NB4 (cell line): ENCODE measurements at regions not wholly inside any gene's neighbourhood (a gene's known extent, or its start where the extent isn't known, plus 50 kb on each side); places are given as distances from the start of the nearest gene placed in this dataset.

ENCODE experiments used
- DNase-seq: peaks from one replicate; pipeline ENCODE4 v3.0.0; 2010; ENCODE audit warnings: low read depth
- H3K4me3 ChIP-seq: one replicate; pipeline ENCODE4 v1.5.1; 2011; ENCODE audit warnings: mild to moderate bottlenecking, low read depth, low read length, moderate library complexity
- MYC ChIP-seq: IDR thresholded peaks from 2 replicates; pipeline ENCODE4 v1.6.1; 2011; ENCODE audit warnings: low read depth, low read length
- POLR2A ChIP-seq: IDR thresholded peaks from 2 replicates; pipeline ENCODE4 v1.6.1; 2011; ENCODE audit warnings: mild to moderate bottlenecking; ENCODE audit not compliant: insufficient read length; ENCODE audit errors: extremely low read depth
- TF ChIP-seq, protein P1 (sequence below): IDR thresholded peaks from one replicate; pipeline ENCODE4 v1.5.1; 2012; ENCODE audit warnings: low read depth, low read length
- TF ChIP-seq, protein P2 (sequence below): IDR thresholded peaks from 2 replicates; pipeline ENCODE4 v1.6.1; 2011; ENCODE audit warnings: low read depth, low read length

DNA sequence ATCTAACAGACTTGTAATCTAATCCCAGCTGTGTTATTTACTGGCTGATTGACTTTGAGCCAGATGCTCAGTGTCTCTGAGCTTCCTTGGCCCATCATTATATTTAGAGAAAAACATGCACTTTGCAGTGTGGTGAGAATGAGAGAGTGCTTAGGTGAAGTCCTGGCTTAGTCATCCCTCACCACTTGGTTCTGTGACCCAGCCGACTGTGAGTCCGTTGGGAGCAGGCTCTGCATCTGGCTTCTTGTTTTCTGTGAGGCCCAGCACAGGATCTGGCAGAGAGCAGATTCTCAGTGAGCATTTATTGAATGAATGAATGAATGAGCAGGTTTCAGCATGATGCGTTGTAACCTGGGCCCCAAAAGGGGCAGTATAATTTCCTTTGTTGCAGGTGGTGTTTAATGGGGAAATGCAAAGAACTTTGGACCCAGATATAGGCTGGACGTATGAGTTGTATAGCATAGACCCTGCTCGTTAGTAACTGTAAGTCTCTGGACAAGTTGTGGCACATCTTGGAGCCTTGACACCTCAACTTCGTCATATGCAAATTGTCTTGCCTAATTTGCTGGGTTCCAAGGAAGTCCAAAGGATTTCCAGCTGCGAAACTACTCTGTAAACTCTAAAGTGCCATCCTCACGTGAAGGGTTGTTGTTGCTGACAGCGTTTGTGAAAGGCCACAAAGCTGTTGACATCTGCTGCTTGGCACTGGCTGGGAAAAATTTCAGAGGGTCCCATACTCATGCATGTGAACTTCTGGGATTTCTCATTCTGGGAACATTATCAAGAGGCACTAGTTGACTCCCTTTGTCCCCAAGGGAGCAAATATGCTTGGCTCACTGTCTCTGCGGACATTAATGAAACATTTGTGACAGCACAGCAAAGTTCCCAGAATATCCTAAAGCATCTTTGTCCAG, 138.8 kb upstream of the USP24 start:
- no peak for TF ChIP-seq MYC
- no peak for DNase-seq
- no peak overlapping the region for H3K4me3 ChIP-seq

DNA sequence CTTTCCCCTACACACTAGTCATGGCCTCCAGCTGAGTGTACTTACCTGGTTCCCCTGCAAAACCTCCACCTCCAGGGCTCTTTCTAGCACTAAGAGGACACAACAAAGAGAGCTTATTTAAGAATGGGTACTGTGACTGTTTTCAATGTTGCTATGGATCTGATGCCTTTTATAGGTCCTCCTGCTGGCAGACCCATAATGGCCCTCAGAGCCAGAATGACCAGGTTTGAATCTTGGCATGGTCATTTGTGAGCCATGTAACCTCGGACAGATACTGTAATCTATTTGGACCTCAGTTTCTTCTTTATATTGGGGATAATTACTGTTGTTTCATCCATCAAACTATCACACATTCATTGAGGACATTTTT, 137.6 kb upstream of the USP24 start:
- H3K4me3 ChIP-seq: no peak overlapping the region
- no peak for DNase-seq
- TF ChIP-seq, protein P1, sequence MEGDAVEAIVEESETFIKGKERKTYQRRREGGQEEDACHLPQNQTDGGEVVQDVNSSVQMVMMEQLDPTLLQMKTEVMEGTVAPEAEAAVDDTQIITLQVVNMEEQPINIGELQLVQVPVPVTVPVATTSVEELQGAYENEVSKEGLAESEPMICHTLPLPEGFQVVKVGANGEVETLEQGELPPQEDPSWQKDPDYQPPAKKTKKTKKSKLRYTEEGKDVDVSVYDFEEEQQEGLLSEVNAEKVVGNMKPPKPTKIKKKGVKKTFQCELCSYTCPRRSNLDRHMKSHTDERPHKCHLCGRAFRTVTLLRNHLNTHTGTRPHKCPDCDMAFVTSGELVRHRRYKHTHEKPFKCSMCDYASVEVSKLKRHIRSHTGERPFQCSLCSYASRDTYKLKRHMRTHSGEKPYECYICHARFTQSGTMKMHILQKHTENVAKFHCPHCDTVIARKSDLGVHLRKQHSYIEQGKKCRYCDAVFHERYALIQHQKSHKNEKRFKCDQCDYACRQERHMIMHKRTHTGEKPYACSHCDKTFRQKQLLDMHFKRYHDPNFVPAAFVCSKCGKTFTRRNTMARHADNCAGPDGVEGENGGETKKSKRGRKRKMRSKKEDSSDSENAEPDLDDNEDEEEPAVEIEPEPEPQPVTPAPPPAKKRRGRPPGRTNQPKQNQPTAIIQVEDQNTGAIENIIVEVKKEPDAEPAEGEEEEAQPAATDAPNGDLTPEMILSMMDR: no peak
- no peak for TF ChIP-seq MYC
- TF ChIP-seq, protein P2, sequence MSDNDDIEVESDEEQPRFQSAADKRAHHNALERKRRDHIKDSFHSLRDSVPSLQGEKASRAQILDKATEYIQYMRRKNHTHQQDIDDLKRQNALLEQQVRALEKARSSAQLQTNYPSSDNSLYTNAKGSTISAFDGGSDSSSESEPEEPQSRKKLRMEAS: no peak
- no peak for TF ChIP-seq POLR2A

DNA sequence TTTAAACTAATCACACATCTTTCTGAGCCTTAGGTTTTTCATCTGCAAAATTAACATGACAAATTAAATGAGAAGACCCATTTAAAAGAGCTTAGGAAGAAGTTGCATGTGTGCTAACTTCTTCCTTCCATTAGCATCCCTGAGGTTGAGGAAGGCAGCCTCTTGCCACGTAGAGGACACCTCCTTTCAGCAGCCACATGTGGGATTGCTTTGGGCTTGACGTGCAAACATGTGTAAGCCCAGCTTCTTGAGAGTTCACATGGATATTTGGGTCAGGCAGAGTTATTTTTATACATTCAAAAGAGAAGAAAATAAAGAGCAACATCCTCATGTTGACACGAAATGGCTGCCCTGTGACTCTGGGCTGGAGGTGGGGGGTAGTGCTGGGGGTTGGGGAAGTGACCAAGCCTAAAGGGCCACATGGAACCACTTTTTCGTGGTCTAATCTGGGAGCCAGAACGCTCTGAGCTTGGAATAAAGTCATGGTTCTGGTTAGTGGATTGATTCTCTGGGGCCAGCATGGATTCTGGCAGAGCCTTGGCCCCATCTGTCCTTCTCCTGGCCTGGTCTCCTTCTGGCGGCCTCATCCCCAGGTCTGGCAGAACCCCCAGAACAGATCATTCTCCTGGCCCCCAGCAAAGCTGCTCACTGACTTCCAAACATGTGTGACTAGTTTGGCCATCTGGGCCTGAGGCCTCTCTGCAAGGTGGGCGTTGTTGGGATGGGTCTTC, 137.1 kb upstream of the USP24 start:
- TF ChIP-seq MYC (no peak), POLR2A (no peak)
- TF ChIP-seq, protein P1: no peak
- TF ChIP-seq, protein P2: no peak
- H3K4me3 ChIP-seq: no peak overlapping the region
- DNase-seq: no peak

DNA sequence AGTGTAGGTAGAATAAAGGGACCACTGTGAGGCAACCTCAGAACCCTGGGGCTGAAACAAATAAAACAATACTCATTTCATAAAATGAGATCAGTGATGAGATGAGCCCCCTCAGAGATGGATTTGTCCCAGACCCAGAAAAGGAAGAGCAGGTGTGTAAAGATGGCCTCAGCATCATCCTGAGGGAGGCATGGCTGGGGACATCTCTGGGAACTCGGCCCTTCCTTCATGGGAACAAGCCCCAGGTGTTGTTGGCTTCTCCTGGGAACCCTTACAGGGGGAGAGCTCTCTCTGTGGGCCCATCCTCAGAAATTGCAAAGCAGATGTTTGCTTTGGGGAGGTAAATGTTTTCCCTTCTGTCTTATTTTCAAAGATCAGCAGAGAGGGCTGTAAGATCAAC, 133.2 kb upstream of the USP24 start:
- no peak for DNase-seq
- no peak overlapping the region for H3K4me3 ChIP-seq
- TF ChIP-seq, protein P2: no peak
- TF ChIP-seq POLR2A (no peak), MYC (no peak)
- TF ChIP-seq, protein P1: no peak

DNA sequence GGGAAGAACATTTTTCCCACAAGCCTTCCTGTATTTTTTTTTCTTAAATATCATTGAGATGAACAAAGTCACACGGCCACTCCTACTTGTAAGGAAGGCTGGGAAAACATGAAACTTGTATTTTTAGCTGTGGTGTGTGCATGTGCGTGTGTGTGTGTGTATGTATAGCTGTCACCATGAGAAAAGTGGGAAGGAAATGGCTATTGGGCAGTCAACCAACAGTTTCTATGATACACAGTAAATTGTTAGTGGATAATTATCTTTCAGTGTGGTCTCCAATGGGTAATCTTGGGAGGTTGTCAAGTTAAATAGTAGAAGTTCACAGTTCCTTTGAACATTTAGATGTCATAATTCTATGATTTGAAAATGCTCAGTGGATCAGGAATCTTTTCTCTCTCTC, 132.7 kb upstream of the USP24 start:
- TF ChIP-seq, protein P1: no peak
- TF ChIP-seq MYC (no peak), POLR2A (no peak)
- TF ChIP-seq, protein P2: no peak
- no peak overlapping the region for H3K4me3 ChIP-seq
- no peak for DNase-seq

DNA sequence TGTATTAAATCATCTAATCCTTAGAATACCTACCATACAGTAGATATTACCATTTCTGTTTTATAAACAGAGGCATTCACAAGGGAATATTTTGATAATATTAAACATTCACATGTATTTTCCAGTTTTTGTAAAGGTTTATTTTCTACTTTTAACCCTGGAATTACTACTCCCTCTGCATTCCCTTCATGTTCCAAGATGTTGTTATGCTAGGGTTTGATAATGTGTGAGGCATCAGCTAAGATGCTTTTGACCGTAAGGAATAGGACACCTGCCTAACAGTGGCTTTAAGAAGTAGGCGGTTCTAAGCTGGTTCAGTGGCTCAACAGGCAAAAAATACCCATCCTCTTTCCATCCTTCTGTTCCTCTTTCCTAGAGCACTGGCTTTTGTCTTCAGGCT, 131.9 kb upstream of the USP24 start:
- DNase-seq: no peak
- H3K4me3 ChIP-seq: no peak overlapping the region
- no peak for TF ChIP-seq MYC
- TF ChIP-seq, protein P2: no peak
- no peak for TF ChIP-seq POLR2A
- TF ChIP-seq, protein P1: no peak
